ENCODE measurements at regions not wholly inside any gene's neighbourhood (a gene's known extent, or its start where the extent isn't known, plus 50 kb on each side); places are given as distances from the start of the nearest gene placed in this dataset.
"Not testable (repeated sequence)": the region's sequence is repeated elsewhere in the genome, so short reads cannot be mapped to it uniquely, and the experiment has no call there.

DNA sequence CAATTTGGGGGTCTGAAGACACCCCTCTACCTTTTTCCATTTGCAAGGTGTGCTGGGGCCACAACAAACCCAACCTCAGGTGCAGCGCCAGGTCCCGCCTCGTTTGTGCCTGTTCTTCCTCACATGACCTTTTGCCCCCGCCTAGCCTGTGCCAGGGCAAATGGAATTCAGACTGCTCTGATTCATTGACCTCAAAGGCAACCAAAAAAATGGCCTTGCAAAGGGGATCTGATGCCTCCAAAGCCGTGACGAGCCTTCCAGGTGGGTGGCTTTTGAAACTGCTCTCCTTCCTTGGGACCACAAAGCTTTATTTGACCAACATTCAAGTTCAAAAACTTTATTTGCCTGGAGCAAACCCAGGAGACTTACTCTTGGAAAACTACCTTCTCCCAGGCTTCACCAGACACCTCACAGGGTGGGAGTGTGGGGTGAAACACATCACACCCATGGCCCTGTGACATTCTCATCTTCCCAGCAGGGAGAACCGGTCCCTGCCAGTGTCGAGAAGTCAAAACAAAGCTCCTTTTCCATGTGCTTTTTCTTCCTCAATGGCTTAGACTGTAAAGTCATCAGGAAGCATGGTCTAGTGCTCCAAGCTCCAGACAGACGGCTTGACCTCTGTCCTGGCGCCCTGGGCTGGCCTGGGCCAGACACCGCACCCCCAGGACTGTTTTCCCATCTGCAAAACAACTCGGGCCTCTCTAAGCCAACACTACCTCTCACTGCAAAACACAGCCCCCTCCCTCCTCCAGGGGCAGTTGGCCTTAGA is 103.9 kb upstream of the HES1 start:
- ATAC-seq (peak; percentile 68), DNase-seq (ENCODE audit: low spot score) (peak; percentile 93)

DNA sequence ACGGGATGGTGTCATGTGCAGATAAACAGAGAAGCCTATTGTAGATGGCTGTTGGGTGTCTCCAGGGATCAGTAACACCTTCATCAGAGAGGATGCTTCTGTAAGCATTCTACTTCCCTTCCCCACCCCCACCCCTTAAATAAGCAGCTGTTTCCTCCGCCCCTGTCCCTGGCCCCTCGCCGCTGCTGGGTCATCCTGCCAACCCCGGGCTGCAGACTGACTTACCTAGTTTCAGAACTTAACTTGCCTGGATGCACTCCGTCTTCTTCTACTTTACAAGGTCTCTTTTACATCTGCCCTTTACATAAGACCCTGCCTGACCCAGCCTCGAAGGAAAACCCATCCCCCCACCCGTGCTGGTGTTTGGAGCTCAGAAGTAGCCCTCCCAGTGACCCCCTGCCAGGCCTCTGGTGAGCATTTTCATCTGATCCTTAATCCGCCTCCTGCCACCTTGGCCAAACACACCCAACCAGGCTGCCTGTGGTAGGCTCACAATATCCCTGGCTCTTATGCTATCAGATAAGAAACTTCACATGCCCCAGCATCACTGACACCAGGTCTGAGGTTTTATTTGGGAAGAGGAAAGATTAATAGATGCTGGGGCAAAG is 103.0 kb upstream of the HES1 start:
- ATAC-seq (no peak), DNase-seq (ENCODE audit: low spot score) (no peak)

DNA sequence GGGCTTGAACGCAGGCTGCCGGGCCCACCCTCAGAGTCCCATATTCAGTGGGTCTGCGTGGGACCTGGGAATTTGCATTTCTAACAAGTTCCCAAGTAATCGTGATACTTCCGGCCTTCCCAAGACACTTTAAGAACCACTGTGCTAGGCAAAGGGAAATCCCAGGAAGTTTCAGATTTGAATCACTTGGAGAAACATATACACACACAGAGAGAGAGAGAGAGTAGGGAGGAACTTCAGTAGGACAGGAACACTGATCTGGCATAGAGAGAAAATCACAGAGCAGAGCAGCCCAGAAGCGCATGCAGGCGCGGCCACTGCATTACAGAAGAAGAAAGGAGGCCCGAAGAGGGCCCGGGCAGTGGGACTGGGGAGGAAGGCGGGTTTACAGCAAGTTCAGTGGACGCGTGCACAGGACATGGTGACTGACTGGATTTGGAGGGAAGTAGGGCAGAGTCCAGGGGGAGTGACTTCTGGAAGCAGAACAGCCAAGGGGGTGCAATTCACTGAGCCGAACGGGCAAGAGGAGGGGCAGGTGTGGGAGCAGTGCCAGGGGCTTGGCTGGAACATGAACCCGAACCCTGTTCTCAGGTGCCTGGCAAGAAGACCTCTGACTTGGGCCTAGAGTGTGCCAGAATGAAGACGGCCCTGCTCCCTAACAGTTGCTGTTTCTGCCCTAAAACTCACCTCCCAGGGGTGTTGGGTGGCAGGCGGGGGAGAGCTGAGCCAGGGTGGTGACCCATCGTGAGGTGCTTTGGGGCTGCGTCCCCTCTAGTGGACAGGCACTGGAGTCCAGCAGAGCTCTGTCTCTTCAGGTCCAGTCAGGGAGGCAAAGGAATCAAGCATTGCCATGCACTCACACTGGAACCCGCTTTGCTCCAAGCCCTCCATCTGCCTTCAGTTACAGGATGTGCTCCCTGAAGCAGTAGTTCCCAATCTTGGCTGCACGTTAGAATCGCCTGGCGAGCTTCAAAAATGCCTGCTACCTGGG is 101.3 kb upstream of the HES1 start:
- peak; percentile 97 for DNase-seq (ENCODE audit: low spot score)
- ATAC-seq, result peak; percentile 69

DNA sequence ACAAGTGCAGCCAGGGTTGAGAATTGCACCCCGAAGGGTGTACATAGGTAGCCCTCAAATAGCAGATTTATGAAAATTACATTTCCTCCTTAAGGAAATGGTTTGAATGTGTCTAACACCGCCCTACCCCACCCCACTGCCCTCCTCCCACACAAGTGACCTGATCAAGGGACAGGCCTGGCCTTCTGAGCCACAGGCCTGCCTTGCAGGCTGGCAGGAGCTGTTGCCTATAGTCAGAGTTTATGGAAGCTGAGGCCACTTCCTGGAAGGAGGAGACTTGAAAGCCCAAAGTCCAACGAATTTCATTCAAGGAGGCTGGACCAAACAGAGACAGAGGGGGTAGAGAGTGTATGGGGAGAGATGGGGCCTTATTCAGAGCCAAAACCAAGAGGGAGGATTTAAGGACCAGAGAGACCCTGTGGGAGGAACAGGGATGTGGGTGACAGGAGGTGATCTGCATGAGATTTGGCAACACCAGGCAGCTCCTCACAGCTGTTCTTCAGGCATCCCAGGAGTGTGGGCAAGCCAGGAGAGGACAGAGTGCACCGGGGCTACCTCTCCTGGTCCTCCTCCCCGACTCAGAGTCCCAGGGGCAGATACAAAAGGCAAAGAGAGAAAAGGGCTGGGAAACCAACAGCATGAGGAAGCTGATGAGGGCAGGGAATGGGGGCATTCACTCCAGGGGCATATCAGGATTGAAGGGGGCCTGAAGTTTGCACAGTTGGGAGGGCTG is 100.4 kb upstream of the HES1 start:
- no peak for DNase-seq (ENCODE audit: low spot score)
- ATAC-seq, result peak; percentile 29

DNA sequence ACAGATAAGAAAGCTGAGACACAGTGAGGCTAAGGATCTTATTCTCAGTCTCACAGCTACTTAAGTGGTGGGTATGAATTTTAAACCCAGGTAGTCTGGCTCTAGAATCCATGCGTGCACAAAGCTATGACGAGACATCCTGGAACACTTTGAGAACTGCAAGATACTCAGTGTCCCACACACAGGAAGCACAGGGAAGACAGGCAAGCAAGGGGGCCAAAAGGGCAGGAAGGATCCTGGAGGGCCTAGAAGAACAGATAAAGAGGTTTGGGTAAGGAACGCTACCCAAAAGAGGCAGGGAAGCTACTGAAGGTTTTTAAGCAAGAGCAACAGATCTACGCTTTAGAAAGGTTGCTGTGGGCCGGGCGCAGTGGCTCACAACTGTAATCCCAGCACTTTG is 99.1 kb upstream of the HES1 start:
- DNase-seq (ENCODE audit: low spot score) (no peak), ATAC-seq (no peak)

DNA sequence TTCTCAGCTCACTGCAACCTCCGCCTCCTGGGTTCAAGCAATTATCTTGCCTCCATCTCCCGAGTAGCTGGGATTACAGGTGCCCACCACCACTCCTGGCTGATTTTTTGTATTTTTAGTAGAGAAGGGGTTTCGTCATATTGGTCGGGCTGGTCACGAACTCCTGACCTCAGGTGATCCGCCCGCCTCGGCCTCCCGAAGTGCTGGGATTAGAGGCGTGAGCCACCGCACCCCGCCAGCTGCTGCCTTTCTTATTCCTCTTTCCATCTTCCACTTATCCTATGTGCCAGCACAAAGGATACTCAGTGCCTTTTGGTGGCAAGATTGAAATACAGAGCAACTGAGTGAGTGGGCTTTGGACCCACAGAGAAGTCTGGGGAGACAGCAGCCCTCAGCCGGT is 97.6 kb upstream of the HES1 start:
- DNase-seq (ENCODE audit: low spot score); ATAC-seq: not testable (repeated sequence)

DNA sequence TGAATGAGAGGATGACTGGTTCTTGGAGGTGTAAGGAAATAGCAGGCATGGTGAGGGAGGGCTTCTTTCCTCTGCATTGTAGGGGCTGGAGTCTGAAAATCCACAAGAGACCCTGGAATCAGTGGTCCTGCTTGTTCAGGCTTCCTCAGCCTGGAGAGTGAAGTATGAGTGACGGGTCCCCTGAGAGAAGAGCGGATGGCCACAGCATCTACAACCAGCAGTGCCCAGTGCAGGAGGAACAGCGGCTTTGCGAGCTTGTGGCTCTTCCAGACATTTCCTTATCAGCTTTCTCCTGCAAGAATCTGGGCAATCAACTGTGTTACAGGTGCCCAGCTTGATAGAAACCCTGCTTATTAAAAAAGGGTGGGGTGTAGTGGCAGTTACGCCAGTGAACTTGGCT is 97.0 kb upstream of the HES1 start:
- DNase-seq (ENCODE audit: low spot score) (no peak), ATAC-seq (no peak)

DNA sequence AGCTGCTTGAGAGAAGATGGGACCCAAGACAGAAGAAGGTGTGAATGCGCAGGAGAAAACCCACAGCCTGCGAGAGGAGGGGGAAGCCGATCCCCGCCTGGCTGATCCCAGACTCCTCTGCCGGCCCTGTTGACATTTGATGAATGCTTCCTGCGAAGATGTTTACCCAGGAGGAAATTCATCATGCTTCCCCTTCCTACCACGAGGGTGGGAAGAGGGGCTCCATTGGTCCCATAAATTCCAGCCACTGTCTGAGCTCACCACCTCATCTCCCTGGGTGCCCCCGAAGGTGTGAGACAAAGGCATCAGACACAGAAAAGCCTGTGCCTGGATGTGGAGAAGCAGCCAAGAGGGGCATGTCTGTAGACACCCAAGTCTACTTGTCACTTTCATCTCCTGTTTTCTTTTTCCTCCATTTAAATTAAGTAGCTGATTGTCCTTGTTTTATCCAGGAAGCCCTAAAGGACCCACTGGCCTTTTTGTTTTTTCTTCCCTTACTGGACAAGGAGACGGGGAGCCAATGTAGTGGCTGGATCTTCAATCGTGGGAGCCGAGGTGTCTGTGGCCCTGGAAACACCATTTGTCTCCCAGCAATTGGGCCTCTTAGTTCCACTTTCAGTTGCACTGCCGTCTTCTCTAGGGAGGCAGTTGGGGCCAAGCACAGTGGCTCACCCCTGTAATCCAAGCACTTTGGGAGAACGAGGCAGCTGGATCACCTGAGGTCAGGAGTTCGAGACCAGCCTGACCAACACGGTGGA is 95.3 kb upstream of the HES1 start:
- DNase-seq (ENCODE audit: low spot score) (no peak), ATAC-seq (peak; percentile 53)

DNA sequence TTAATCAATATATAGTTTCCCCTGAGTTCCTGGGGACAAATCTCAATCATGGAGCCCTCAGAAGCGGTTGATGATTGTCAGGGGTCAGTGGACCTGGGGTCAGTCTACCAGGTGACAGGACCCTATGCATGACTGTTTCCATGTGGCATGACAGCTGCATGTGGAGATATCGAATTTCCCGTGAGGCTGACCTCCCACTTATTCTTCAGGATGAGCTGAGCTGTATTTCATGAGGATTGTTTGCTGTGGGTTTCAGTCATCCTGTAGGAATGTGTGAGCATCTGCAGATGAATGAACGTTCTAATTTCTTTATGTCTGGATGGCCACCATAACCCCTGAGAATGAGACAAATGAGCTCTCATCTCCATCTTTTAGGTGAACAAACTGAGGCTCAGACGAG is 93.0 kb upstream of the HES1 start:
- DNase-seq (ENCODE audit: low spot score) (no peak), ATAC-seq (no peak)

DNA sequence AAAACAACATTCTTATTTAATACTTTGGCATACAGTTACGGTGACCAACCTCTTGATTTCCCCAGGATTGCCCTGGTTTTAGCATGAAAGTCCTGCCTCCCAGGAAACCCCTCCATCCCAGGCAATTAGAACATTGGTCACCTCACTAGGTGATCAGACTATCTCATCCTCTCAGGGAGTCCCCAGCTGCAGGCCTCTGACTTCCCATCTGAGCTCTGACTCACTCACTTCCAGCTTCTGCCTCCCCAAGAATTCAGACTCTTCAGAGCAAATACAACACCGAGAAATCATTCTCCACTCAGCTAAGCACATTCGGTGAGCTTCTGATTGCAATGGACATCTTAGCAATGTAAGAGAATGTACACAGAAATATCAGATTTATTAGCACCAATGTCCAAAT is 92.4 kb upstream of the HES1 start:
- DNase-seq (ENCODE audit: low spot score) (no peak), ATAC-seq (no peak)

DNA sequence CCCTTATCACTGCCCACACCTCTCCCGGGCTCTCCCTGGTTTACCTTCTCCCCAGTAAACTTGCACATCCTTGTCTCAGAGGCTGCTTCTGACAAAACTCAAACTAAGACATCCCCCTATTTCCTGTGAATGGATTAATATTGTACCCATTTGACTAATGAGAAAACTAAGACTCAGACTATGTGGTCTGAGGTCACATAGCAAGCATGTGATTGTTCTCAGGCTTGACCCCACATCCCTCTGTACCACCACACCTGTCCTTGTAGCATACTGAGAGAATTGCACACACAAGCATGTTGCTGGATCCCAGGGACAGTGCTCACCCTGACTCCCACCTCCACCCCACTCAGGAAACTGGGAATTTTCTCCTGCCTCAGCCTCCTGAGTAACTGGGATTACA is 90.7 kb upstream of the HES1 start:
- DNase-seq (ENCODE audit: low spot score) (no peak), ATAC-seq (no peak)

DNA sequence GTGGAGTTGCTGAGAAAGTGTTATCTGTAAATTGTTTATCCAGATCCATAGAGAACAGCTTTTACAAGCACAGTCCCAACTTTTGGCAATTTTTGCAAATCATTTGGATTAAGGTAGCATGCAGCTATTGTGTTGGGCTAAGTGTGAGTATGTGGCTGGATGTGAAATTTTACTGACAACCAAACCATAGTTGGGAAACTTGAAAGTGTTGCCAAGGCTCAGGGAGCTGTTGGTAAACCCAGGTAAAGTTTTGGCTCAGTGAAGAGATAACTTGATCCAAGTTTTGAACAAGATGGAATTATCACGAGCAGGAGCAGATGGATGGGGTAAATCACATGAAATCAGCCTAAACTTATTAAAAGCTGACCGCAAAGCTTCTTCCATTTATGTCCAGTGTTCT is 90.0 kb upstream of the HES1 start:
- no peak for DNase-seq (ENCODE audit: low spot score)
- peak; percentile 67 for ATAC-seq

DNA sequence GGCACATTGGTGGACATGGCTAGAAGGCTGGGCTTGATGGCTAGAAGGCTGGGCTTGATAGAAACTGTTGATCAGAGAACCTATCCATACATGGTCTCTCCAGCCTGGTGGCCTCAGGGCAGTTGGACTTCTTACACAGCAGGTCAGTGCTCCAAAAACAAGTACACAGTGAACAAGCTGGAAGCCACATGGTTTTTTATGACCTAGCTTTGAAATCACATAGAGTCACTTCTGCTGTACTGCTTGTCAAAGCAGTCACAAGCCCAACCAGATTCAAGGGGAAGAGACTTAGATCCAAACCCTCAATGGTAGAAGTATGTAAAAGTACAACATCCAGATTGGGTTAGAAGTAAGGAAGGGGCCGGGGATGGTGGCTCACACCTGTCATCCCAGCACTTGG is 89.4 kb upstream of the HES1 start:
- DNase-seq (ENCODE audit: low spot score) (no peak), ATAC-seq (peak; percentile 35)

DNA sequence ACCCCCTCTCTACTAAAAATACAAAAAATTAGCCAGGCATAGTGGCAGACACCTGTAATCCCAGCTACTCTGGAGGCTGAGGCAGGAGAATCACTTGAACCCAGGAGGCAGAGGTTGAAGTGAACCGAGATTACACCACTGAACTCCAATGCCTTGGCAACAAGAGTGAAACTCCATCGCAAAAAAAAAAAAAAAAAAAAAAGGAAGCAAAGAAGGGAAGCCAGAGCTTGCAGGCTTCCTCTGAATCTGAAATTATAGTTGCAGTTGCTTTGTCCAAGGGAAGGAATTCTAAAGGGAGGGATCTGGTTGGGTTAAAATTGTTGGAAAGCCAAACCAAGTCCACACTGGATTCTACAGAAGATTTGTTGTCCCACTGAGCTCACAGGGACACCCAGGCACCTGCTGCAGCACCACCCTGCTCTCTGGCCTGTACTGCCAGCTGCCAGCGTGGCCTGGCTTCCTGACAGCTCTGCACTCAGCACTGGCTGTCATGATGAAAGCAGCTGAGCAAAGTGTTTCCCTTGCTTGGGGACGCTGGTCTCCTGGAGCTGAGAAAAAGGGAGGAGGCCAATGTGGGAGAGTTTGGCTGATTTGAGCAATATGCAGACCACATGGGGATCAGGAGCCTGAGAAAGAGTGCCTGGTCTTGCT is 88.8 kb upstream of the HES1 start:
- ATAC-seq (peak; percentile 90), DNase-seq (ENCODE audit: low spot score) (peak; percentile 95)

DNA sequence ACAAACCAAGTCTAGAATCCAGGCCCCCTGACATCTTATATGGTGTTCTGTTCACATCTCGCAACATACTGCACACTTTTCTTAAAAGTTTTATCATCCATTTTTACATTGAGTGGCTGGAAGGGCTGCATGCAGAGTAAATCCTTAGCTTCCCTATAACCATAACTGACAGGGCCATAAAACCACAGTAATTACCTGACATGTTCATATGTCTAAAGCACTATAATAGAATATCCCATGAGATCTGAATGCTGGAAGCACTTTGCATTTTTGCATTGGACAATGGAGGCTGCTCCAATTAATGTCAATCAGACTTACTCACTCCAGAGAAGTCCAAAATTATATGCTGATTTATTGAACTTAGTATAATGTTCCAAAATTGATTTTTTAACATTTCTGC is 86.6 kb upstream of the HES1 start:
- DNase-seq (ENCODE audit: low spot score), result no peak
- no peak for ATAC-seq

DNA sequence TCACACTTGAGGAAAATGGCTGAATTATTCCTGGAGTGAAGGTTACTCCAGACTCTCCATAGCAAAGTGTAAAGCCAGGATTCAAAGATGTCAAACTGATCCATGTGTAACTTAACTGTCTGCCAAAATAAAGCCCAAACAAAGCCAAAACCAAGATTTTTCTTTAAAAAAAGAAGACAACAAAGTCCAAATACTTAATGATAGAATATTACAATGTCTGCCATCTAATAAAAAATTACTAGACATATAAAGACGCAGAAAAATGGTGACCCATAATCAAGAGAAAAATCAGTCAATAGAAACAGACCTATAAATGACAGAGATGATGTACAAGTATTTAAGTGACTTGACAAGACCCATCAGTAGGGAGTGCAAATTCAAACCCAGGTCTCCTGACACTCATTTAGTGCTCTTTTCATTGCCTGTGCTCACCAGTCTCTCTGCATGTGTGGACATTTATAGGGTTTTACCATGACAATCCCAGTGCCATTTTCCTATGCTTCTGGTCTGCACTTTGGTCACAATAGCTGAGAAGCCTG is 85.1 kb upstream of the HES1 start:
- ATAC-seq, result no peak

DNA sequence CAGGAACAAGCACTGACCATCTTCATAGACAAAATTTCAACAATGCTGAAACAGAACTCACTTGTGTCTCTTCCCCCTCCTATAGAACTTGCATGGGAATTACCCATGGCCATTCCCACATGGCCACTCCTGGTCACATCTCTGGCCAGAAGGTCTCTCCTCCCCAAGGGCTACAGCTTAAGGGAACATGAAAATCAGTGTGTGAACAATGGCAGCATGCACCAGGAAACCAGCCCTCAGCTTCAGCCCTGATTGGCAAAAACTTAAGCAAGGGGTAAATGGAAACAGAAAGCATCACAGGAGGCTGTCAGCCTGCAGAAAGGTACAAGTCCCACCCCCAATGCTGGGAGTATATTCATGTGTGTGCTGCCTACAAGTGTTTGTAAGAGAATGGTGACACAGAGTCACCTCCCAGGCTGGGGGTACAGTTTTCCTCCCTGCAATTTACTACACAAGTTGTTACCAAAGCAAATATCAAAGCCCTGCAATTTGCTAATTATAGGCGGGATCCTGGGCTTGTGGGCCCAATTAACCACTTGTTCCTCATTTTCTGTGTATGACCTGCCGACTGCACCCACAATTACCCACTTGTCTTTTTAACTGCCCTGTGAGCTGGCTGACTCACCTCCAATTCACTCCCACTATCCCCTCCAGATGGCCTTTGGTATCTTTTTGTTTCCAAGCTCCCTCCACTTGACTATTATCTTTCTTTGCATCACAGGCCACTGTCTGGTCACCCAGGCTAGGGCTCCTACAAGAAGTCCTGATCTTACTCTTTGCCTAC is 84.4 kb upstream of the HES1 start:
- no peak for ATAC-seq
- no peak for DNase-seq (ENCODE audit: low spot score)

More for the DNA sequence above, 85.1 kb upstream of the HES1 start:
- no peak for DNase-seq (ENCODE audit: low spot score)

DNA sequence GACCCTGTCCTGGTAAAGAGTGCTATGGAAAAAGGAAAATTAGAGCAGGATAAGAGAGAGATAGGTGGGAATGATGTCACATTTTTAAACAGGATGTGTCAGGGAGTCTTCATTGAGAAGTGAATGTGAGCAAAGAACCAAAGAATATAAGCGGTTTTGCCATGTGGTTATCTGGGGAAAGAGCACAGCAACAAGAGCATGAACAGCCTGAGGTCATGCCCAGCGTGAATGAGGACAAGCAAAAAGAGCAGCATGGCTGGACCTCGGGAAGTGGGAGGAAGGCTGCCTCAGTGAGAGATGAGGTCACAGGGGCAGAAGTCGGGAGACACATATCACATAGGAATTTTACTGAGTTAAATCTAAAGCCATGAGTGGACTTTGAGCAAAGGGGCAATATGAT is 82.8 kb upstream of the HES1 start:
- ATAC-seq, result no peak
- DNase-seq (ENCODE audit: low spot score), result no peak

DNA sequence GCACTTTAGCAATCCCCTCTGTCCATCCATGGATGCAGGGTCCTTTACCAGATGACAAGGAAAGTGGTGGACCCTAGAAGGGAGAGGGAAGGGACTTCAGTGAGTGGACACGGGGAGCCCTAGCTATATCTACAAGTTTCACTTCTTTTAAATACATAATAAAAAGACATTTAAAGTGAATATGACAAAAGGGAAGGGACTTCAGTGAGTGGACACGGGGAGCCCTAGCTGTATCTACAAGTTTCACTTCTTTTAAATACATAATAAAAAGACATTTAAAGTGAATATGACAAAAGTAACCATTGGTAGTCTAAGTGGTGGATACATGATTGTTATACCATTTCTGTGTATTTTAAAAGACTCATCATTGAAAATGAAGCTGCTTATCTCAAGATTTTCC is 81.9 kb upstream of the HES1 start:
- no peak for ATAC-seq
- DNase-seq (ENCODE audit: low spot score), result no peak
